PC-9 (cell line): ENCODE measurements at regions not wholly inside any gene's neighbourhood (a gene's known extent, or its start where the extent isn't known, plus 50 kb on each side); places are given as distances from the start of the nearest gene placed in this dataset.

ENCODE experiments used
- CTCF ChIP-seq: fragments of 200-600 bp; sonication (generic); conservative IDR thresholded peaks from 2 replicates; pipeline ENCODE4 v1.6.1; 2017; ENCODE audit warnings: mixed run types, antibody characterized with exemption, mild to moderate bottlenecking, moderate library complexity
- EZH2 ChIP-seq: fragments of 200-600 bp; sonication (generic); IDR thresholded peaks from 2 replicates; pipeline ENCODE4 v1.8.0; 2017; ENCODE audit warnings: antibody characterized with exemption, low read depth

DNA sequence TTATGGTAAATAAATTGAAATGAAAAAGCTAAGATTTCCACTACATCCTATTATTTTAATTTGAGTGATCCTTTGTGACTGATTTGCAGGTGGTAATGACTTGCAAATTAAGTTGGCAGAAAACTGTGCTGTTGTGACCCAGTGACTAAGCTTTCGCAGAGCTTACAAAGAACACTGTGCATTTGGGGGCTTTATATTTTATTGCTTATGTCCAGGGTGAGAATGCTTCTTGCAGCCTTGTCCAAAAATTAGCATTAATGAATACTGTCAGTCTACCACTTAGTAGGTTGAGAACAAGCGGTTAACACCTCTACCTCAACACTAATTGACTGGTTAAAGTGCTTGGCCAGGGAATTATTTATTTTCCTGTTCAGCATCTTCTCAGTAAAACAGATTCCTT is 991.3 kb upstream of the DIAPH2 start:
- TF ChIP-seq CTCF (no peak), EZH2 (no peak)
